HCT116 (cell line): ENCODE measurements at regions not wholly inside any gene's neighbourhood (a gene's known extent, or its start where the extent isn't known, plus 50 kb on each side); places are given as distances from the start of the nearest gene placed in this dataset.

Experiments
- ATAC-seq: fragments of 200-7000 bp; cut with Tn5 transposase; 2 replicates; pipeline ENCODE4 v1.9.1; 2020; ENCODE audit warnings: mild to moderate bottlenecking, moderate library complexity
- BruUV-seq: library from RNA; stranded (reverse); fragments of 400-500 nt; replicated peaks from 2 replicates; lab custom pipeline; 2021; lab: Mats Ljungman, UMichigan
- CTCF ChIA-PET: fragments of 300-600 bp; sonication (Branson Sonifier 250); formaldehyde crosslinking; loops from one replicate; lab custom pipeline; 2021; ENCODE audit warnings: antibody characterized with exemption; lab: Charles Lee
- POLR2A ChIA-PET: fragments of 300-600, 350-600 bp; sonication (Branson Sonifier 250); formaldehyde crosslinking; loops from one replicate; lab custom pipeline; 2021; ENCODE audit warnings: antibody characterized with exemption; lab: Charles Lee
- RAD21 ChIA-PET, 2 experiments: fragments of 300-600 bp; sonication (Branson Sonifier 250); formaldehyde crosslinking; loops; one replicate each; lab custom pipeline; 2023; ENCODE audit warnings: low total read pairs in 2 of 2; ENCODE audit not compliant: uncharacterized antibody in 2 of 2, unreplicated experiment in 2 of 2, low non-redundant PET in 1 of 2; lab: Charles Lee
- DNase-seq: peaks from one replicate; pipeline ENCODE4 v3.0.0-alpha.2; 2010; ENCODE audit warnings: low read depth, low spot score
- H2AFZ ChIP-seq: fragments of 200-600 bp; shearing (Covaris generic), sonication (generic); 2 replicates; pipeline ENCODE4 v1.6.1; 2017; ENCODE audit warnings: low read depth, mixed run types, mixed read lengths, antibody characterized with exemption, low read length; ENCODE audit not compliant: poor library complexity, severe bottlenecking
- H3K27ac ChIP-seq: 2 replicates; pipeline ENCODE4 v1.5.1; 2012; ENCODE audit warnings: low read depth, low read length
- H3K27me3 ChIP-seq: fragments of 200-600 bp; sonication (generic); 2 replicates; pipeline ENCODE4 v1.6.1; 2016; ENCODE audit warnings: mixed run types, low read length, mixed read lengths; ENCODE audit not compliant: insufficient read depth
- H3K36me3 ChIP-seq, 2 experiments: fragments of 200-500 bp in 1 of 2; fragments of 200-600 bp in 1 of 2; sonication (Bioruptor generic) in 1 of 2; sonication (generic) in 1 of 2; 2 replicates each; pipeline versions ENCODE4 v1.5.1 to v1.6.1; 2014 to 2016; ENCODE audit warnings: low read length in 2 of 2, inconsistent platforms in 1 of 2, mixed read lengths in 1 of 2, mixed run types in 1 of 2; ENCODE audit not compliant: insufficient read depth in 2 of 2, control insufficient read depth in 1 of 2
- H3K4me1 ChIP-seq, 2 experiments: fragments of 200-600 bp in 1 of 2; sonication (generic) in 1 of 2; 2 replicates each; pipeline versions ENCODE4 v1.5.1 to v1.6.1; 2012 to 2017; ENCODE audit warnings: low read length in 2 of 2, inconsistent platforms in 1 of 2, mild to moderate bottlenecking in 1 of 2, mixed read lengths in 1 of 2, mixed run types in 1 of 2, moderate library complexity in 1 of 2; ENCODE audit not compliant: insufficient read depth in 2 of 2, control insufficient read depth in 1 of 2
- H3K4me2 ChIP-seq: fragments of 200-600 bp; sonication (generic); 2 replicates; pipeline ENCODE4 v1.6.1; 2017; ENCODE audit warnings: mixed run types, low read length, mixed read lengths
- H3K4me3 ChIP-seq, 2 experiments: fragments of 200-600 bp in 1 of 2; sonication (generic) in 1 of 2; replicated peaks in 1 of 2; 2 replicates each; pipeline ENCODE4 v1.5.1; 2011 to 2016; ENCODE audit warnings: low read length in 2 of 2, control low read depth in 1 of 2, low read depth in 1 of 2, mild to moderate bottlenecking in 1 of 2, mixed read lengths in 1 of 2, mixed run types in 1 of 2
- H3K79me2 ChIP-seq: fragments of 200-600 bp; sonication (generic); 2 replicates; pipeline ENCODE4 v1.6.1; 2017; ENCODE audit warnings: mild to moderate bottlenecking, mixed run types, low read length, moderate library complexity, mixed read lengths; ENCODE audit not compliant: insufficient read depth
- H3K9ac ChIP-seq: fragments of 200-600 bp; sonication (generic); 2 replicates; pipeline ENCODE4 v1.6.1; 2016; ENCODE audit warnings: low read length, mixed read lengths
- H3K9me2 ChIP-seq: fragments of 200-600 bp; sonication (generic), shearing (Covaris generic); 2 replicates; pipeline ENCODE4 v1.6.1; 2017; ENCODE audit warnings: mixed run types, mild to moderate bottlenecking, moderate library complexity; ENCODE audit not compliant: insufficient read depth
- H3K9me3 ChIP-seq, 2 experiments: fragments of 200-500 bp in 1 of 2; fragments of 200-600 bp in 1 of 2; sonication (Bioruptor generic) in 1 of 2; sonication (generic) in 1 of 2; 2 replicates each; pipeline ENCODE4 v1.6.1; 2014 to 2017; ENCODE audit warnings: low read length in 2 of 2, mixed read lengths in 2 of 2, inconsistent platforms in 1 of 2, low read depth in 1 of 2, mild to moderate bottlenecking in 1 of 2, mixed run types in 1 of 2, moderate library complexity in 1 of 2; ENCODE audit not compliant: control insufficient read depth in 1 of 2, insufficient read depth in 1 of 2
- H4K20me1 ChIP-seq: fragments of 200-600 bp; sonication (generic), shearing (Covaris generic); 2 replicates; pipeline ENCODE4 v1.6.1; 2017; ENCODE audit warnings: mixed run types, mild to moderate bottlenecking, moderate library complexity; ENCODE audit not compliant: insufficient read depth
- CBX3 ChIP-seq: IDR thresholded peaks from 2 replicates; pipeline ENCODE4 v1.6.1; 2012; ENCODE audit warnings: low read depth
- ELF1 ChIP-seq: IDR thresholded peaks from 2 replicates; pipeline ENCODE4 v1.6.1; 2012; ENCODE audit warnings: low read depth, borderline replicate concordance
- EZH2phosphoT487 ChIP-seq: fragments of 200-600 bp; IDR thresholded peaks from 2 replicates; pipeline ENCODE4 v1.6.1; 2018; ENCODE audit warnings: antibody characterized with exemption, borderline replicate concordance
- FOSL1 ChIP-seq: IDR thresholded peaks from 2 replicates; pipeline ENCODE4 v1.6.1; 2012; ENCODE audit warnings: low read depth
- JUND ChIP-seq: IDR thresholded peaks from 2 replicates; pipeline ENCODE4 v1.6.1; 2012
- POLR2AphosphoS5 ChIP-seq: IDR thresholded peaks from 2 replicates; pipeline ENCODE4 v1.6.1; 2011; ENCODE audit warnings: mild to moderate bottlenecking, low read depth, low read length, moderate library complexity
- YY1 ChIP-seq: IDR thresholded peaks from 2 replicates; pipeline ENCODE4 v1.6.1; 2011; ENCODE audit warnings: low read length, low read depth, moderate library complexity, mild to moderate bottlenecking; ENCODE audit not compliant: insufficient replicate concordance; ENCODE audit errors: extremely low read depth
- ZFX ChIP-seq: fragments of 450-650 bp; IDR thresholded peaks from 2 replicates; pipeline ENCODE4 v1.6.1; 2017
- intact Hi-C: fragments of 100-400 bp; cut with micrococcal nuclease; formaldehyde crosslinking; loops from 2 replicates; pipeline ENCODE4 v1.10.0; 2022
- TF ChIP-seq, protein P1 (sequence below), 3 experiments: fragments of 200-600 bp in 1 of 3; sonication (generic) in 1 of 3; IDR thresholded peaks in 2 of 3; conservative IDR thresholded peaks in 1 of 3; 2 replicates each; pipeline ENCODE4 v1.5.1; 2012 to 2017; ENCODE audit warnings: low read depth in 2 of 3, low read length in 2 of 3, antibody characterized with exemption in 1 of 3, borderline replicate concordance in 1 of 3, control low read depth in 1 of 3, mild to moderate bottlenecking in 1 of 3, mixed read lengths in 1 of 3, mixed run types in 1 of 3, moderate library complexity in 1 of 3; ENCODE audit not compliant: insufficient read depth in 1 of 3
- TF ChIP-seq, protein P2 (sequence below): IDR thresholded peaks from 2 replicates; pipeline ENCODE4 v1.6.1; 2012; ENCODE audit warnings: low read depth
- TF ChIP-seq, protein P3 (sequence below): IDR thresholded peaks from 2 replicates; pipeline ENCODE4 v1.6.1; 2012
- TF ChIP-seq, protein P4 (sequence below): IDR thresholded peaks from 2 replicates; pipeline ENCODE4 v1.6.1; 2012

DNA sequence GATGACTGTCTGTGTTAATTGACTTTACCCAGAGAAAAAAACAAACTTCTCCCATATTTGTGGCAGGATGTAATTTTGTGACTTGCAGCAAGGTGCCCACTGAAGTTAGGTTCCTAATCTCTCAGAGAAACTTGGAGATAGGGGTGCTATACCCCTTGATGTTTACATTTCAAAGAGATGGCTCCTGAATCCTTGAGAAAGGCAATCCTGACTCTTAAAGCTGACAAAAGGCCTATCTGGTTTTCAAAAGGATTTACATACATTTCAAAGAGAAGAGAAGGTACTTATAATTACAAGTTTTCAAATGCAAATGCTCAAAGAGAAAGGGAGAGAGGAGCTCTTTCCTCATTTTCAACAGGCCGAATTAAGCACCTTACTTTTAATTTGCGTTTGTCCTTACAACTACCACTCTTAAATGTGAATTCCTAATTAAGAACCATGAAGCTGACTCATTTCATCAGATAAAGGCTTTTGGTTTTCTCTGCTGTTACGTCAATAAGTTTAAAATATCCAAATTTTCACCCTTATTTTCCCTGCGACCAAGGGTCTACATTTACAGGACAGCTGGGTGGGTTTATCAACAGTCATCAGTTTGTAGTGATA, 711.8 kb upstream of the MAP3K7 start:
- ChIA-PET CTCF (no interaction called here), POLR2A (no interaction called here), RAD21 (no interaction called here)
- H4K20me1 ChIP-seq: no peaks in the 10 kb centered on the region
- H3K4me1 ChIP-seq: no peaks in the 10 kb centered on the region
- no peak overlapping the region for H3K9ac ChIP-seq
- H3K4me3 ChIP-seq: no peak overlapping the region
- intact Hi-C loops: no loop called here
- ATAC-seq (no peak), DNase-seq (no peak)
- H3K9me2 ChIP-seq: no peaks in the 10 kb centered on the region
- H3K27me3 ChIP-seq: no peaks in the 10 kb centered on the region
- H3K79me2 ChIP-seq: no peaks in the 10 kb centered on the region
- H3K27ac ChIP-seq: no peak overlapping the region
- H3K36me3 ChIP-seq: no peaks in the 10 kb centered on the region
- BruUV-seq: no TSS peak
- peaks cover 5 to 18% of the 10 kb centered on the region in 2 experiments; a peak in 2 of 4 replicates for H3K9me3 ChIP-seq
- no peak overlapping the region for H2AFZ ChIP-seq
- H3K4me2 ChIP-seq: no peak overlapping the region
- TF ChIP-seq ELF1: no peak
- no peak for TF ChIP-seq CBX3
- no peak for TF ChIP-seq FOSL1
- no peak for TF ChIP-seq EZH2phosphoT487
- TF ChIP-seq, all 23 proteins: peak for 0

DNA sequence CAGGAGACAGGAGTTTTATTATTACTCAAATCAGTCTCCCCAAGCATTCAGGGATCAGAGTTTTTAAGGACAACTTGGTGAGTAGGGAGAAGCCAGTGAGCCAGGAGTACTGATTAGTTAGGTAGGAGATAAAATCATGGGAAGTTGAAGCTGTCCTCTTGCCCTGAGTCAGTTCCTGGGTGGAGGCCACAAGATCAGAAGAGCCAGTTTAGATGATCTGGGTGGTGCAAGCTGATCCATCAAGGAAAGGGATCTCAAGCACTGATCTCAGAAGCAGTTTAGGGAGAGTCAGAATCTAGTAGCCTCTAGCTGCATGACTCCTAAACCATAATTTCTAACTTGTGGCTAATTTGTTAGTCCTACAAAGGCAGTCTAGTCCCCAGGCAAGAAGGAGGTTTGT, 706.5 kb upstream of the MAP3K7 start:
- DNase-seq: no peak
- Histone ChIP-seq H3K4me2 (no peak overlapping the region), H3K9me3 (peaks cover 0 to 16% of the 10 kb centered on the region in 2 experiments; a peak in 2 of 4 replicates), H3K27ac (no peak overlapping the region), H3K36me3 (no peaks in the 10 kb centered on the region), H3K27me3 (no peaks in the 10 kb centered on the region), H2AFZ (no peak overlapping the region), H3K4me3 (no peak overlapping the region), H3K79me2 (no peaks in the 10 kb centered on the region), H3K9ac (no peak overlapping the region), H4K20me1 (no peaks in the 10 kb centered on the region), H3K9me2 (no peaks in the 10 kb centered on the region), H3K4me1 (no peaks in the 10 kb centered on the region)
- intact Hi-C loops: no loop called here
- ATAC-seq: no peak
- POLR2A ChIA-PET: no interaction called here
- CTCF ChIA-PET: no interaction called here
- RAD21 ChIA-PET: no interaction called here
- BruUV-seq: no TSS peak
- no peak for TF ChIP-seq YY1
- TF ChIP-seq, protein P1, sequence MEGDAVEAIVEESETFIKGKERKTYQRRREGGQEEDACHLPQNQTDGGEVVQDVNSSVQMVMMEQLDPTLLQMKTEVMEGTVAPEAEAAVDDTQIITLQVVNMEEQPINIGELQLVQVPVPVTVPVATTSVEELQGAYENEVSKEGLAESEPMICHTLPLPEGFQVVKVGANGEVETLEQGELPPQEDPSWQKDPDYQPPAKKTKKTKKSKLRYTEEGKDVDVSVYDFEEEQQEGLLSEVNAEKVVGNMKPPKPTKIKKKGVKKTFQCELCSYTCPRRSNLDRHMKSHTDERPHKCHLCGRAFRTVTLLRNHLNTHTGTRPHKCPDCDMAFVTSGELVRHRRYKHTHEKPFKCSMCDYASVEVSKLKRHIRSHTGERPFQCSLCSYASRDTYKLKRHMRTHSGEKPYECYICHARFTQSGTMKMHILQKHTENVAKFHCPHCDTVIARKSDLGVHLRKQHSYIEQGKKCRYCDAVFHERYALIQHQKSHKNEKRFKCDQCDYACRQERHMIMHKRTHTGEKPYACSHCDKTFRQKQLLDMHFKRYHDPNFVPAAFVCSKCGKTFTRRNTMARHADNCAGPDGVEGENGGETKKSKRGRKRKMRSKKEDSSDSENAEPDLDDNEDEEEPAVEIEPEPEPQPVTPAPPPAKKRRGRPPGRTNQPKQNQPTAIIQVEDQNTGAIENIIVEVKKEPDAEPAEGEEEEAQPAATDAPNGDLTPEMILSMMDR (IDR thresholded peaks at IDR 0.05 in 2 of 3, conservative IDR thresholded peaks at IDR 0.05 in 1 of 3; ENCODE audit: borderline replicate concordance in 1 of 3, insufficient read depth in 1 of 3, low read depth in 2 of 3, low read length in 2 of 3): no peak
- TF ChIP-seq JUND: no peak
- TF ChIP-seq, protein P2, sequence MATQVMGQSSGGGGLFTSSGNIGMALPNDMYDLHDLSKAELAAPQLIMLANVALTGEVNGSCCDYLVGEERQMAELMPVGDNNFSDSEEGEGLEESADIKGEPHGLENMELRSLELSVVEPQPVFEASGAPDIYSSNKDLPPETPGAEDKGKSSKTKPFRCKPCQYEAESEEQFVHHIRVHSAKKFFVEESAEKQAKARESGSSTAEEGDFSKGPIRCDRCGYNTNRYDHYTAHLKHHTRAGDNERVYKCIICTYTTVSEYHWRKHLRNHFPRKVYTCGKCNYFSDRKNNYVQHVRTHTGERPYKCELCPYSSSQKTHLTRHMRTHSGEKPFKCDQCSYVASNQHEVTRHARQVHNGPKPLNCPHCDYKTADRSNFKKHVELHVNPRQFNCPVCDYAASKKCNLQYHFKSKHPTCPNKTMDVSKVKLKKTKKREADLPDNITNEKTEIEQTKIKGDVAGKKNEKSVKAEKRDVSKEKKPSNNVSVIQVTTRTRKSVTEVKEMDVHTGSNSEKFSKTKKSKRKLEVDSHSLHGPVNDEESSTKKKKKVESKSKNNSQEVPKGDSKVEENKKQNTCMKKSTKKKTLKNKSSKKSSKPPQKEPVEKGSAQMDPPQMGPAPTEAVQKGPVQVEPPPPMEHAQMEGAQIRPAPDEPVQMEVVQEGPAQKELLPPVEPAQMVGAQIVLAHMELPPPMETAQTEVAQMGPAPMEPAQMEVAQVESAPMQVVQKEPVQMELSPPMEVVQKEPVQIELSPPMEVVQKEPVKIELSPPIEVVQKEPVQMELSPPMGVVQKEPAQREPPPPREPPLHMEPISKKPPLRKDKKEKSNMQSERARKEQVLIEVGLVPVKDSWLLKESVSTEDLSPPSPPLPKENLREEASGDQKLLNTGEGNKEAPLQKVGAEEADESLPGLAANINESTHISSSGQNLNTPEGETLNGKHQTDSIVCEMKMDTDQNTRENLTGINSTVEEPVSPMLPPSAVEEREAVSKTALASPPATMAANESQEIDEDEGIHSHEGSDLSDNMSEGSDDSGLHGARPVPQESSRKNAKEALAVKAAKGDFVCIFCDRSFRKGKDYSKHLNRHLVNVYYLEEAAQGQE: no peak
- no peak for TF ChIP-seq ELF1
- TF ChIP-seq, protein P3, sequence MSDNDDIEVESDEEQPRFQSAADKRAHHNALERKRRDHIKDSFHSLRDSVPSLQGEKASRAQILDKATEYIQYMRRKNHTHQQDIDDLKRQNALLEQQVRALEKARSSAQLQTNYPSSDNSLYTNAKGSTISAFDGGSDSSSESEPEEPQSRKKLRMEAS: no peak
- TF ChIP-seq, protein P4, sequence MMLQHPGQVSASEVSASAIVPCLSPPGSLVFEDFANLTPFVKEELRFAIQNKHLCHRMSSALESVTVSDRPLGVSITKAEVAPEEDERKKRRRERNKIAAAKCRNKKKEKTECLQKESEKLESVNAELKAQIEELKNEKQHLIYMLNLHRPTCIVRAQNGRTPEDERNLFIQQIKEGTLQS: no peak
- TF ChIP-seq ZFX: no peak
- TF ChIP-seq POLR2AphosphoS5: no peak
